CD14-positive monocyte (primary cell): ENCODE measurements at regions not wholly inside any gene's neighbourhood (a gene's known extent, or its start where the extent isn't known, plus 50 kb on each side); places are given as distances from the start of the nearest gene placed in this dataset.

Experiments
- DNase-seq, 3 donors: peaks; one replicate each; pipeline ENCODE4 v3.0.0-alpha.2; 2011 to 2022
- H2AFZ ChIP-seq: 2 replicates; pipeline ENCODE4 v1.6.0; 2012; ENCODE audit warnings: mild to moderate bottlenecking, low read depth, low read length, inconsistent platforms; ENCODE audit not compliant: insufficient read depth, poor library complexity, severe bottlenecking
- H3K27ac ChIP-seq, 2 donors: 1 replicate in 1 of 2; 2 replicates in 1 of 2; pipeline ENCODE4 v1.5.1; 2012 to 2013; ENCODE audit warnings: low read length in 2 of 2, control low read depth in 1 of 2, inconsistent platforms in 1 of 2, low read depth in 1 of 2, mild to moderate bottlenecking in 1 of 2
- H3K27me3 ChIP-seq, 2 donors: one replicate each; pipeline versions ENCODE4 v1.6.0 to v1.6.1; 2011 to 2013; ENCODE audit warnings: low read length in 2 of 2; ENCODE audit not compliant: control insufficient read depth in 2 of 2, insufficient read depth in 2 of 2
- H3K36me3 ChIP-seq, 2 donors: replicated peaks in 1 of 2; 1 replicate in 1 of 2; 2 replicates in 1 of 2; pipeline versions ENCODE4 v1.5.1 to v1.6.1; 2012 to 2013; ENCODE audit warnings: low read length in 2 of 2, control low read depth in 1 of 2, inconsistent platforms in 1 of 2, mild to moderate bottlenecking in 1 of 2; ENCODE audit not compliant: insufficient read depth in 2 of 2, control insufficient read depth in 1 of 2
- H3K4me1 ChIP-seq, 2 donors: 1 replicate in 1 of 2; 2 replicates in 1 of 2; pipeline versions ENCODE4 v1.5.1 to v1.6.1; 2012 to 2013; ENCODE audit warnings: low read length in 2 of 2, control low read depth in 1 of 2, inconsistent platforms in 1 of 2, mild to moderate bottlenecking in 1 of 2, moderate library complexity in 1 of 2; ENCODE audit not compliant: insufficient read depth in 2 of 2, control insufficient read depth in 1 of 2
- H3K4me2 ChIP-seq: replicated peaks from 2 replicates; pipeline ENCODE3; 2012; ENCODE audit warnings: low read length, moderate library complexity, mild to moderate bottlenecking; ENCODE audit not compliant: poor library complexity, severe bottlenecking; ENCODE audit errors: extremely low read depth
- H3K4me3 ChIP-seq, 3 experiments: fragments of 200-600 bp in 1 of 3; sonication (generic) in 1 of 3; replicated peaks in 1 of 3; 1 replicate in 2 of 3; 2 replicates in 1 of 3; pipeline ENCODE4 v1.5.1; 2011 to 2013; ENCODE audit warnings: low read length in 3 of 3, mild to moderate bottlenecking in 3 of 3, control low read depth in 2 of 3, low read depth in 2 of 3, inconsistent platforms in 1 of 3, moderate library complexity in 1 of 3
- H3K79me2 ChIP-seq: 2 replicates; pipeline ENCODE4 v1.6.0; 2012; ENCODE audit warnings: mild to moderate bottlenecking, control low read depth, inconsistent platforms, low read length, moderate library complexity; ENCODE audit not compliant: insufficient read depth
- H3K9ac ChIP-seq: 2 replicates; pipeline ENCODE4 v1.6.0; 2017; ENCODE audit warnings: low read length, mild to moderate bottlenecking; ENCODE audit not compliant: insufficient read depth, poor library complexity, severe bottlenecking
- H3K9me3 ChIP-seq, 2 donors: replicated peaks in 1 of 2; 1 replicate in 1 of 2; 2 replicates in 1 of 2; pipeline versions ENCODE4 v1.5.1 to v1.6.1; 2012 to 2013; ENCODE audit warnings: low read length in 2 of 2, control low read depth in 1 of 2; ENCODE audit not compliant: control insufficient read depth in 1 of 2, insufficient read depth in 1 of 2
- H4K20me1 ChIP-seq: 2 replicates; pipeline ENCODE4 v1.6.0; 2012; ENCODE audit warnings: mild to moderate bottlenecking, low read length, control low read depth, moderate library complexity; ENCODE audit not compliant: insufficient read depth
- H3K27ac Mint-ChIP-seq, 7 donors: one replicate each; pipeline ENCODE4 v1.8.0; 2020; ENCODE audit warnings: mild to moderate bottlenecking in 7 of 7, mixed read lengths in 7 of 7, moderate library complexity in 6 of 7, inconsistent platforms in 2 of 7
- H3K27me3 Mint-ChIP-seq, 3 donors: one replicate each; pipeline ENCODE4 v1.8.0; 2021 to 2022; ENCODE audit warnings: low read depth in 3 of 3, mild to moderate bottlenecking in 3 of 3, mixed read lengths in 3 of 3, moderate library complexity in 3 of 3, inconsistent platforms in 1 of 3
- H3K36me3 Mint-ChIP-seq, 2 donors: one replicate each; pipeline ENCODE4 v1.8.0; 2020; ENCODE audit warnings: mixed read lengths in 2 of 2, inconsistent platforms in 1 of 2, mild to moderate bottlenecking in 1 of 2
- H3K4me1 Mint-ChIP-seq: one replicate; pipeline ENCODE4 v1.8.0; 2020; ENCODE audit warnings: mild to moderate bottlenecking, mixed read lengths
- H3K4me3 Mint-ChIP-seq, 2 donors: one replicate each; pipeline ENCODE4 v1.8.0; 2020; ENCODE audit warnings: mild to moderate bottlenecking in 2 of 2, mixed read lengths in 2 of 2, moderate library complexity in 1 of 2
- H3K9me3 Mint-ChIP-seq, 7 donors: one replicate each; pipeline ENCODE4 v1.8.0; 2020 to 2022; ENCODE audit warnings: mixed read lengths in 7 of 7, mild to moderate bottlenecking in 6 of 7, moderate library complexity in 6 of 7, inconsistent platforms in 2 of 7
- WGBS: methylation state at CpG from one replicate; pipeline ENCODE4 v1.1.5; 2013; ENCODE audit warnings: missing lambda C conversion rate; ENCODE audit not compliant: insufficient coverage; 5-methylcytosine and 5-hydroxymethylcytosine counted together
- intact Hi-C, 2 donors: fragments of 100-400 bp; cut with micrococcal nuclease; formaldehyde crosslinking; loops; one replicate each; pipeline versions ENCODE4 v1.15.0 to v1.15.1; 2023
- TF ChIP-seq, protein P1 (sequence below): fragments of 200-600 bp; IDR thresholded peaks from one replicate; pipeline ENCODE4 v1.8.0; 2022; ENCODE audit warnings: antibody characterized with exemption, mild to moderate bottlenecking

DNA sequence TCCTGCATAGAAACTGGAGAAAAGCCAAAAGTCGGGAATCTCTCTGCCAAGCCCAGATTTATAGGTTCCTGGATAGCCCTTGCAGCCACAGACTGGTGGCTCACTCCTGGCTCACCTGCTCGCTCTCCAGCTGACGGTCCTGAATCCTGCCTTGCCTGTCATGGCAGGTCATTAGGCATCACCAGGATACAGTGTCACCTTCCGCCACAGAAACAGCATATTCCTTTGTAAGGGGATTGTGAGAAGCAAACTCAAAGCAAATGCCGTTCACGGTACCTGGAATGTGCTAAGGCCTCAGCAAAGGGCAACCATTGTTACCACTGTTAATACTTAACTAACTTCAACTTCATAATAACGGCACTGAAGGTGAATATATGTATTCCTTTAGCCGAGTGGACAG is 57.1 kb upstream of the GPR45 start:
- Histone ChIP-seq H3K27me3 (no peaks in the 10 kb centered on the region), H3K36me3 (no peaks in the 10 kb centered on the region), H4K20me1 (no peaks in the 10 kb centered on the region), H3K9ac (no peak overlapping the region), H3K4me3 (no peak overlapping the region), H3K4me1 (no peaks in the 10 kb centered on the region), H3K4me2 (no peak overlapping the region), H3K27ac (no peak overlapping the region), H3K9me3 (no peaks in the 10 kb centered on the region), H2AFZ (no peak overlapping the region), H3K79me2 (no peaks in the 10 kb centered on the region)
- DNase-seq: no peak
- intact Hi-C loops: no loop called here
- WGBS: 90% methylated on average over 3 of the region's 8 CpGs
- TF ChIP-seq, protein P1, sequence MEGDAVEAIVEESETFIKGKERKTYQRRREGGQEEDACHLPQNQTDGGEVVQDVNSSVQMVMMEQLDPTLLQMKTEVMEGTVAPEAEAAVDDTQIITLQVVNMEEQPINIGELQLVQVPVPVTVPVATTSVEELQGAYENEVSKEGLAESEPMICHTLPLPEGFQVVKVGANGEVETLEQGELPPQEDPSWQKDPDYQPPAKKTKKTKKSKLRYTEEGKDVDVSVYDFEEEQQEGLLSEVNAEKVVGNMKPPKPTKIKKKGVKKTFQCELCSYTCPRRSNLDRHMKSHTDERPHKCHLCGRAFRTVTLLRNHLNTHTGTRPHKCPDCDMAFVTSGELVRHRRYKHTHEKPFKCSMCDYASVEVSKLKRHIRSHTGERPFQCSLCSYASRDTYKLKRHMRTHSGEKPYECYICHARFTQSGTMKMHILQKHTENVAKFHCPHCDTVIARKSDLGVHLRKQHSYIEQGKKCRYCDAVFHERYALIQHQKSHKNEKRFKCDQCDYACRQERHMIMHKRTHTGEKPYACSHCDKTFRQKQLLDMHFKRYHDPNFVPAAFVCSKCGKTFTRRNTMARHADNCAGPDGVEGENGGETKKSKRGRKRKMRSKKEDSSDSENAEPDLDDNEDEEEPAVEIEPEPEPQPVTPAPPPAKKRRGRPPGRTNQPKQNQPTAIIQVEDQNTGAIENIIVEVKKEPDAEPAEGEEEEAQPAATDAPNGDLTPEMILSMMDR: no peak
- no peak overlapping the region for H3K27ac Mint-ChIP-seq
- H3K4me1 Mint-ChIP-seq: peaks cover 13% of the 10 kb centered on the region
- peaks cover 0 to 2% (median 0%) of the 10 kb centered on the region in 7 donors for H3K9me3 Mint-ChIP-seq
- no peaks in the 10 kb centered on the region for H3K36me3 Mint-ChIP-seq
- H3K4me3 Mint-ChIP-seq: no peak overlapping the region
- peaks cover 3 to 7% (median 4%) of the 10 kb centered on the region in 3 donors for H3K27me3 Mint-ChIP-seq

DNA sequence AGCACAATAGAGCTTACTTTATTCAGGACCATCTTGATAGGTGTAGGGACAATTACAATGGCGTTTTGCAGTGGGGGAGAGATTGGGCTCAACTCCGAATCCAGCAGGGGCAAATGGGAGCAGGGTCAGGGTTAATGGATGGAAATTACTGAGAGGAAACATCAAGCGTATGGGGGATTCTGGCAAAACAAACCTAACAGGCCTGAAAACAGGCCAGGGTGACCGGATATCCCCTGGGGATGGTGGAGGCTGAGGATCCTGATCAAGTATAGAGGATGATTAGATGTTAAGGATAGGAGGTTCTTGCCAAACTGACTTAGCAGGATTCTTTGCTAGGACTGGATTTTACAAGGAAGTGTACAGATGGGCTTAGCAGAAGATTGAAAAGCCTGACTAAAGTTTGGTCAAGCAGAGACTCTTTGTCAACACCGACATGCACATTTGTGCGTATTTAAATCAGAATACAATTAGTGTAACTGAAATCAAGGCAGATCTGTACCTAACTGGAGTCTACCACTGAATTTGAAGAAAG is 54.5 kb upstream of the GPR45 start:
- TF ChIP-seq, protein P1: no peak
- intact Hi-C loops: no loop called here
- Histone ChIP-seq H3K9ac (no peak overlapping the region), H3K4me2 (no peak overlapping the region), H3K9me3 (peaks cover 8 to 9% of the 10 kb centered on the region in 2 donors), H3K27me3 (no peaks in the 10 kb centered on the region), H4K20me1 (no peaks in the 10 kb centered on the region), H3K27ac (no peak overlapping the region), H3K79me2 (no peaks in the 10 kb centered on the region), H3K4me3 (no peak overlapping the region), H3K36me3 (no peaks in the 10 kb centered on the region), H3K4me1 (no peaks in the 10 kb centered on the region), H2AFZ (no peak overlapping the region)
- Mint-ChIP-seq H3K36me3 (no peaks in the 10 kb centered on the region), H3K9me3 (peaks cover 5 to 14% (median 10%) of the 10 kb centered on the region in 7 donors), H3K27me3 (peaks cover 0 to 4% (median 0%) of the 10 kb centered on the region in 3 donors), H3K27ac (no peak overlapping the region), H3K4me1 (peaks cover 5% of the 10 kb centered on the region), H3K4me3 (no peak overlapping the region)
- WGBS: 77% methylated on average over 5 of the region's 6 CpGs
- no peak for DNase-seq
